HG03432 (cell line): ENCODE measurements at regions not wholly inside any gene's neighbourhood (a gene's known extent, or its start where the extent isn't known, plus 50 kb on each side); places are given as distances from the start of the nearest gene placed in this dataset.

Experiments
- ATAC-seq: cut with Tn5 transposase; IDR thresholded peaks from one replicate; pipeline ENCODE4 v1.9.1; 2021; ENCODE audit warnings: mild to moderate bottlenecking, moderate library complexity; ENCODE audit not compliant: unreplicated experiment

- no peak for ATAC-seq
Observed at GRCh38 chr12:98328467-98328866, 186.9 kb upstream of the TMPO start.

GRCh38 chr12:98329589-98329988 is 185.8 kb upstream of the TMPO start:
- ATAC-seq: no peak

GRCh38 chr12:98332642-98333041 is 182.7 kb upstream of the TMPO start:
- peak; percentile 86 for ATAC-seq

- no peak for ATAC-seq
Observed at GRCh38 chr12:98334768-98335167, 180.6 kb upstream of the TMPO start.

- no peak for ATAC-seq
Observed at GRCh38 chr12:98341026-98341425, 174.4 kb upstream of the TMPO start.

- ATAC-seq: no peak
Observed at GRCh38 chr12:98341732-98342131, 173.7 kb upstream of the TMPO start.

- ATAC-seq: peak; percentile 59
Observed at GRCh38 chr12:98343002-98343567, 172.3 kb upstream of the TMPO start.

GRCh38 chr12:98344046-98344930 is 171.1 kb upstream of the TMPO start:
- no peak for ATAC-seq

- ATAC-seq: no peak
Observed at GRCh38 chr12:98345308-98345876, 170.0 kb upstream of the TMPO start.

GRCh38 chr12:98351089-98351488 is 164.3 kb upstream of the TMPO start:
- ATAC-seq: no peak

- no peak for ATAC-seq
Observed at GRCh38 chr12:98351784-98352183, 163.6 kb upstream of the TMPO start.

GRCh38 chr12:98352218-98352811 is 163.1 kb upstream of the TMPO start:
- ATAC-seq: peak; percentile 78

GRCh38 chr12:98352835-98353234 is 162.6 kb upstream of the TMPO start:
- peak; percentile 34 for ATAC-seq

GRCh38 chr12:98354520-98355035 is 160.8 kb upstream of the TMPO start:
- ATAC-seq: no peak

GRCh38 chr12:98355322-98355721 is 160.1 kb upstream of the TMPO start:
- ATAC-seq: no peak

GRCh38 chr12:98355933-98356332 is 159.5 kb upstream of the TMPO start:
- ATAC-seq: no peak

- ATAC-seq: no peak
Observed at GRCh38 chr12:98358144-98358543, 157.2 kb upstream of the TMPO start.

GRCh38 chr12:98359856-98360255 is 155.5 kb upstream of the TMPO start:
- ATAC-seq: no peak

- ATAC-seq: no peak
Observed at GRCh38 chr12:98360401-98360800, 155.0 kb upstream of the TMPO start.

GRCh38 chr12:98369581-98369980 is 145.8 kb upstream of the TMPO start:
- no peak for ATAC-seq

GRCh38 chr12:98370976-98371375 is 144.4 kb upstream of the TMPO start:
- no peak for ATAC-seq
